H7 (cell line): ENCODE measurements at regions not wholly inside any gene's neighbourhood (a gene's known extent, or its start where the extent isn't known, plus 50 kb on each side); places are given as distances from the start of the nearest gene placed in this dataset.

Source experiments
- DNase-seq: peaks from one replicate; pipeline ENCODE4 v3.0.0; 2012
- H3K27me3 ChIP-seq: 2 replicates; pipeline ENCODE4 v1.6.0; 2011; ENCODE audit warnings: mild to moderate bottlenecking, low read length; ENCODE audit not compliant: control insufficient read depth, insufficient read depth
- H3K36me3 ChIP-seq: replicated peaks from 2 replicates; pipeline ENCODE4 v1.5.1; 2011; ENCODE audit warnings: low read length; ENCODE audit not compliant: control insufficient read depth, insufficient read depth
- H3K4me3 ChIP-seq: 2 replicates; pipeline ENCODE4 v1.5.1; 2011; ENCODE audit warnings: low read depth, mild to moderate bottlenecking, control low read depth, low read length, moderate library complexity; ENCODE audit not compliant: insufficient read depth

DNA sequence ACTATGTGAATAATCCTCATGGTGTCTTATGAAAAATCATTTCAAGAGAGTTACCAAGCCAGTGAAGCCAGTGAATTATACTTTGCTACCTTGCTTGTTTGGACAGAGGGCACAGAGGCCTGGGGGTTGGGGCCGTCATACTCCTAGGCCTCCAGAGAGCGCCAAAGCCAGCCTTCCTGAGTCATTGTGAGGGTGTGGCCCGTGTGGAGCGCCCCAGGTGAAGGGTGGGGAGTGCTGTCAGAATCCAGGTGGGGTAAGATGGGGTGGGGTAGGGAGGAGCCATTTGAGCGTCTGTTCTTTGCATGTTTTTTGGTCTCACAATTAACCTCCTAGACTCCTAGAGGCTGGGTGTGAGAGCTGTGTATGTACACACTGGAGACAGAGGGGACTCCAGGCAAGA is 71.1 kb downstream of the PERP start:
- DNase-seq: peak; percentile 34
- Histone ChIP-seq H3K4me3 (no peak overlapping the region), H3K36me3 (no peaks in the 10 kb centered on the region), H3K27me3 (no peaks in the 10 kb centered on the region)

DNA sequence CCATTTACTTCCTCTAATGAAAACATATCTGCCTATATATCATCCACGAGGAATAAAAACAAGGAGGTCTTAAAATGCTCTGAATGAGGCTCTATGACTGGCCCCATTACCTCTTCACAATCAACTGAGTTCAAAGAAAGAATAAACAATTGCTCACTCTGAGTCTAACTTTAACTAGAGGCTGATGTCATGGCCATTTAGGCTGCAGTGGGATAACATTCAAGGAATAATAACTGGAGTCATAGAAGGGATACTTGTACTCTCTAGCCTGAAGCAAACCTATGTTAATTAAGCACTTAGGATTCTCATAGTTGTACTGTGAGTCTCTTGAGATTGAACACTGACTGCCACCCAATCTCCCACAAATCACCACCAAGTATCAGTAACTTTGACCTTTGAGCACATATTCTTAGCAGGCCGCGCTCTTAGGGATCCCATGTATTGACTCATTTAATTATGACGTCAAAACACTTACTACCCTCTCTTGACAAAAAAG is 70.2 kb downstream of the PERP start:
- H3K4me3 ChIP-seq: no peak overlapping the region
- no peak for DNase-seq
- no peaks in the 10 kb centered on the region for H3K36me3 ChIP-seq
- no peaks in the 10 kb centered on the region for H3K27me3 ChIP-seq

DNA sequence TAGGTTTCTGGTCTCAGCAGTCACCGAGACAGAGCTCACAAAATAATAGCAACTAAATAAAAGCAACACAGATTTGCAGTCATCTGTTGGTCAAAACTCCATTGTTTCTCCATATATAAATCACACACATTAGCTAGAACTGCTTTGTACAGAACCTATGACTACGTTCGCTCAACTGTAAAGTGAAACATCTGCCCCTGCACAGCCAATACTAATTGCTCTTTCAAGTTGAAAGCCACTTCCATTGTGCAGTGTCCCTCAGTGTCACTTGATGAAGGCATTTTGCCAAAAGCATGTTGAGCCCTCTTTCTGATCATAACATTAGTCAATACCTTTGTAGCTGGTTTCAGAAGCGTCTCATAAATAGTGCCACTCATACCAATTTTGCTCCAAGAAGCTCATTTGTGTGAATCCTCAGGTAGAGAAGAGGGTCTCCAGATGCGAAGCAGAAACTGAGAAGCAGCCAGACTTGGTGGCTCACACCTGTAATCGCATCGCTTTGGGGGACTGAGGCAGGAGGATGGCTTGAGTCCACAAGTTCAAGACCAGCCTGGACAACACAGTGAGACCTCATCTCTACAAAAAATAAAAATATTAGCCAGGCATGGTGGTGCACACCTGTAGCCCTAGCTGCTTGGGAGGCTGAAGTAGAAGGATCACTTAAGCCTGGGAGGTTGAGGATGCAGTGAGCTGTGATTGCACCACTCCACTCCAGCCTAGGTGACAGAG is 68.9 kb downstream of the PERP start:
- no peak for DNase-seq
- H3K4me3 ChIP-seq: no peak overlapping the region
- H3K36me3 ChIP-seq: no peaks in the 10 kb centered on the region
- no peaks in the 10 kb centered on the region for H3K27me3 ChIP-seq
